Mucosa of rectum (tissue), 2 donors: ENCODE measurements at regions not wholly inside any gene's neighbourhood (a gene's known extent, or its start where the extent isn't known, plus 50 kb on each side); places are given as distances from the start of the nearest gene placed in this dataset.

Experiments
- H3K27ac ChIP-seq, 2 donors: one replicate each; pipeline ENCODE4 v1.7.0; 2013; ENCODE audit warnings: inconsistent platforms in 2 of 2, low read depth in 2 of 2, low read length in 2 of 2
- H3K27me3 ChIP-seq, 2 donors: one replicate each; pipeline ENCODE4 v1.7.0; 2013; ENCODE audit warnings: low read length in 2 of 2; ENCODE audit not compliant: control insufficient read depth in 2 of 2, insufficient read depth in 2 of 2
- H3K36me3 ChIP-seq, 2 donors: one replicate each; pipeline ENCODE4 v1.7.0; 2013; ENCODE audit warnings: low read length in 2 of 2; ENCODE audit not compliant: control insufficient read depth in 2 of 2, insufficient read depth in 2 of 2
- H3K4me1 ChIP-seq, 2 donors: one replicate each; pipeline ENCODE4 v1.7.0; 2013; ENCODE audit warnings: low read length in 2 of 2, mild to moderate bottlenecking in 1 of 2; ENCODE audit not compliant: control insufficient read depth in 2 of 2, insufficient read depth in 2 of 2
- H3K4me3 ChIP-seq, 2 donors: one replicate each; pipeline ENCODE4 v1.7.0; 2013; ENCODE audit warnings: low read length in 2 of 2
- H3K9ac ChIP-seq, 2 donors: one replicate each; pipeline ENCODE4 v1.7.0; 2013; ENCODE audit warnings: low read length in 2 of 2, low read depth in 1 of 2, mild to moderate bottlenecking in 1 of 2
- H3K9me3 ChIP-seq, 2 donors: one replicate each; pipeline ENCODE4 v1.7.0; 2013; ENCODE audit warnings: low read length in 2 of 2; ENCODE audit not compliant: control insufficient read depth in 2 of 2
- donor health status: healthy.
- donor health status: Normal muscosa, but diverticular disease.

DNA sequence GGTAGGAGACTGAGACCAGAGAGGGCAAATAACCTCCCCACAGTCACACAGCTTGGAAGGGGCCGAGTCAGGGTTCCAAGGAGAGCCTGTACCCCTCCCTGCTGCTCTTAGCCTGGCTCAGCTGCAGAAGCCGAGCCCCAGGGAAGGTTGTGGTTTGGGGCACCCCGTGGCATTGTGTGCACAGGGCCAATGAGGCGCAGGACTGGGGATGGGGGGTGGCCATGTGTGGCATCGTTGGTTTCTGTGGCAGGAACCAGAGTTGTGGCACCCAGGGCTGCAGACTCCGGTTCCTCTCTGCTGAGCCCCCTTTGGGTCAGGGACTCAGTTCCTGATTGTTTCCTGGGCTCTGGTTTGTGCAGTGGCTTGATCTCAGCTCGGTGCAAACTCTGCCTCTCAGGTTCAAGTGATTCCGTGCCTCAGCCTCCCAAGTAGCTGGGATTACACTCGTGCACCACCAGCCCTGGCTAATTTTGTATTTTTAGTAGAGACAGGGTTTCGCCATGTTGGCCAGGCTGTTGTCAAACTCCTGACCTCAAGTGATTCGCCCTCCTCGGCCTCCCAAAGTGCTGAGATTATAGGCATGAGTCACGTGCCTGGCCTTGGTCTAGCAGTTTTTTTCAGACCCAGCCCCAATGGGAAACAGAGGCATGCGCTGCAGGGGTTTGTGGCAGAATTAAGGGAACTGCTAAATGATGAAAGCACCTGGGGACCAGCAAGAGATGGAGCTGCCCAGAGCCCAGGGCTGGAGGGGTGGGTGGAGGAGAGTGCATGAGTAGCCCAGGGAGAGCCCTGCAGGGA lies 221.0 kb upstream of the SULF2 start:
- H3K27me3 ChIP-seq: no peaks in the 10 kb centered on the region
- H3K9me3 ChIP-seq: peaks cover 0 to 3% of the 10 kb centered on the region in 2 donors
- H3K36me3 ChIP-seq: no peaks in the 10 kb centered on the region
- no peak overlapping the region for H3K27ac ChIP-seq
- H3K4me3 ChIP-seq: no peak overlapping the region
- no peak overlapping the region for H3K9ac ChIP-seq
- H3K4me1 ChIP-seq: no peaks in the 10 kb centered on the region

DNA sequence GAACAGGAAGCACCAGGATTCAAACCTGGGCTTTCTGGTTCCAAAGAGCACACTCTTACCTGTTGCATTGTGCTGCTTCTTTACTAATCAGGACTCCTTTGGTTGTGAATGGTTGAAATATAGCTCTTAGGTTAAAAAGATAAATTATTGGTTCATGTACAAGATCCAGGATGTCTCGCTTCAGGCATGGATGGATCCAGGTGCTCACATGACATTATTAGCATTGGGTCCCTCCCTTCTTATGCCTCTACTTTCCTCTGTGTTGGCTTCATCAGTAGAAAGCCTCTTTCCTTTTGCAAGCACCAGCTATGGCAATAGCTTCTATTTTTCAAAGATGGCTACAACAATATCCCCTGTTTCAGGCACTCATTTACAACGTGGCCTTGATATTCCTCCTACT lies 217.7 kb upstream of the SULF2 start:
- Histone ChIP-seq H3K4me1 (no peaks in the 10 kb centered on the region), H3K9me3 (peaks cover 0 to 3% of the 10 kb centered on the region in 2 donors), H3K9ac (no peak overlapping the region), H3K27ac (no peak overlapping the region), H3K36me3 (no peaks in the 10 kb centered on the region), H3K27me3 (no peaks in the 10 kb centered on the region), H3K4me3 (no peak overlapping the region)

DNA sequence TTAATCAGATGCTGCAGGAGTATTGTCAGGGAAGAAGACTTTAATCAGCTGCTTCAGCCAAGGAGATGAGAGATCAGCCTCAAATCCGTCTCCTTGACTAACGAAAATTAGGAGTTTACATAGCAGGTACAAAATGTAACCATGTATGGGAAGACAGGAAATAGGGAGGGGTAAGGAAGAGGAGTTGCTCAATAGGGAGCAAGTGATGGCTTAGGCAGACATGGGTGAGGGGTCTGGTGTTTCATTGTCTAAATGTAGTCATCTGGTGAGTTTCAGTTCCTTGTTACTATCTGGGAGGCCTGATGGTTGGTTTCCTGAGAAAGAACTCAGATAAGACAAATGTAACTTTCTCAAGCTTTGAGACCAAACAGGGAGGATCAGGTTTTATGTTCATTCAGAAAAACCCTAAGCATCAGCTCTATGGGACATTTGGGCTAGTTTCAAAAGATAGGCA lies 217.3 kb upstream of the SULF2 start:
- Histone ChIP-seq H3K27me3 (no peaks in the 10 kb centered on the region), H3K27ac (no peak overlapping the region), H3K36me3 (no peaks in the 10 kb centered on the region), H3K4me1 (no peaks in the 10 kb centered on the region), H3K9ac (no peak overlapping the region), H3K4me3 (no peak overlapping the region), H3K9me3 (peaks cover 0 to 3% of the 10 kb centered on the region in 2 donors)

DNA sequence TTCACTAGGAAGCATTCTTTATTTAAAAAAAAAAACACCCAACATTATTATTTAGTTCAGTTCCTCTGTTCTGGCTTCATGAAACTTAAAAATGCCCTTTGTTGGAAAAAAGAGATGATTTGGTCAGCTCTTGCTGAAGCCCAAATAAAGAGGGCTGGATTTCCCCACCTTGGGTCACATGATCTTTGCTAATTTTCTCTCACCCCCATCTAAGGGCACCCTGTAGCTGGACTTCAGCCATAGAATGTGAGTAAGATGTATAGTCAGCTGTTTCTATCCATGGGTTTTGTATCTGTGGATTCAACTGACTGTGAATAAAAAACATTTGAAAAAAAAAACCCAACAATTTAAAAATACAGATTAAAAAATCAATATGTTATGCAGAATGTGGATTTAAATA lies 213.9 kb upstream of the SULF2 start:
- no peak overlapping the region for H3K9ac ChIP-seq
- H3K4me3 ChIP-seq: no peak overlapping the region
- H3K9me3 ChIP-seq: peaks cover 0 to 3% of the 10 kb centered on the region in 2 donors
- H3K27ac ChIP-seq: no peak overlapping the region
- no peaks in the 10 kb centered on the region for H3K4me1 ChIP-seq
- H3K27me3 ChIP-seq: no peaks in the 10 kb centered on the region
- no peaks in the 10 kb centered on the region for H3K36me3 ChIP-seq

DNA sequence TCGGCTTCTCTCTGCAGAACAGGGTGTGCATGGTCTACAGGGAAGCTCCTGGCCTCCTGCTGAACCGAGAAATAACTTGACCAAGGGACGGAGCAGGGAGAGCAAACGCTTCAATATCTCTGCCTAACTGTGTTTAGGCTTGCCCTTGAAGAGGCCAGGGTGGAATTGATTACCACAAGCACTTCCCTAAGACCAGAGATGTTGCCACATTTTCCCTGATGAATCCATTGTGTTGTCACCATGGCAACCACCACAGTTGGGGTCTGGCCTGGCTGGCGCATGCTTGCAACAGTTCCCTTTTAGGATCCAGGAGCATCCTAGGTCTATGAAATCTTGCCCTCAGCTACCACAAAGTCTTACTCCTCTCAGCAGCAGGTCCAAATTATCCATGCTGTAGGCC lies 213.5 kb upstream of the SULF2 start:
- Histone ChIP-seq H3K27me3 (no peaks in the 10 kb centered on the region), H3K36me3 (no peaks in the 10 kb centered on the region), H3K9ac (no peak overlapping the region), H3K4me3 (no peak overlapping the region), H3K4me1 (no peaks in the 10 kb centered on the region), H3K9me3 (peaks cover 0 to 3% of the 10 kb centered on the region in 2 donors), H3K27ac (no peak overlapping the region)

DNA sequence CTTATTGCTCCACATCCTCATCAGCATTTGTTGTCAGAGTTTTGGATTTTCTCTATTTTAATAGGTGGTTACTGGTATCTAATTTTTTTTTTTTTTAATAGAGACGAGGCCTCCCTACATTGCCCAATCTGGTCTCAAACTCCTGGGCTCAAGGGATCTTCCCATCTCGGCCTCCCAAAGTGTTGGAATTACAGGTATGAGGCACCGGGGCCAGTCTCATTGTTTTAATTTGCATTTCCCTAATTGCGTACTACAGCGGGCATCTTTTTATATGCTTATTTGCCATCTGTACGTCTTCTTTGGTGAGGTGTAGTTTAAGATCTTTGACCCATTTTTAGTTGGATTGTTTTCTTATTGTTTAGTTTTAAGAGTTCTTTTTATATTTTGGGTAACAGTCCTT lies 210.4 kb upstream of the SULF2 start:
- Histone ChIP-seq H3K27ac (no peak overlapping the region), H3K4me3 (no peak overlapping the region), H3K9me3 (no peaks in the 10 kb centered on the region), H3K36me3 (no peaks in the 10 kb centered on the region), H3K27me3 (no peaks in the 10 kb centered on the region), H3K4me1 (peaks cover 0 to under 1% of the 10 kb centered on the region in 2 donors), H3K9ac (no peak overlapping the region)

DNA sequence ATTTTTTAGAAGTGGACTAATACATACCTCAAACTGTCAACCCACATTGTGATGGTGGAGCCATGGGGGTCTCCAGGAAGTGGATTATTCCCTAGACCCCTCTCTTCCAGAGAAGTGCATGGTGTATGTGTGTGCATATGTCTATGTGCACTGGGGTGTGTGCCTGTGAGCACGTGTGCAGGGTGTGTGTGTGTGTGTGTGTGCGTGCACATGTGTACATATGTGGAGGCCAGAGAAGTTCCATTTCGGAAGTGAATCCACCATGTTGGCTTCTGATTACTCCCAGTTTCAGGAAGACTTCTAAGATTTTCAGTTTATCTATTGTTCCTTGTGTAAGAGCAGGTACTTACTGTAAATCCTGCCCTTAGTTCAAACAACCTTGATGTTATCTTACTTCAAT lies 208.5 kb upstream of the SULF2 start:
- Histone ChIP-seq H3K4me1 (peaks cover 9 to 14% of the 10 kb centered on the region in 2 donors), H3K27me3 (no peaks in the 10 kb centered on the region), H3K4me3 (no peak overlapping the region), H3K36me3 (no peaks in the 10 kb centered on the region), H3K9me3 (no peaks in the 10 kb centered on the region), H3K27ac (no peak overlapping the region), H3K9ac (no peak overlapping the region)

DNA sequence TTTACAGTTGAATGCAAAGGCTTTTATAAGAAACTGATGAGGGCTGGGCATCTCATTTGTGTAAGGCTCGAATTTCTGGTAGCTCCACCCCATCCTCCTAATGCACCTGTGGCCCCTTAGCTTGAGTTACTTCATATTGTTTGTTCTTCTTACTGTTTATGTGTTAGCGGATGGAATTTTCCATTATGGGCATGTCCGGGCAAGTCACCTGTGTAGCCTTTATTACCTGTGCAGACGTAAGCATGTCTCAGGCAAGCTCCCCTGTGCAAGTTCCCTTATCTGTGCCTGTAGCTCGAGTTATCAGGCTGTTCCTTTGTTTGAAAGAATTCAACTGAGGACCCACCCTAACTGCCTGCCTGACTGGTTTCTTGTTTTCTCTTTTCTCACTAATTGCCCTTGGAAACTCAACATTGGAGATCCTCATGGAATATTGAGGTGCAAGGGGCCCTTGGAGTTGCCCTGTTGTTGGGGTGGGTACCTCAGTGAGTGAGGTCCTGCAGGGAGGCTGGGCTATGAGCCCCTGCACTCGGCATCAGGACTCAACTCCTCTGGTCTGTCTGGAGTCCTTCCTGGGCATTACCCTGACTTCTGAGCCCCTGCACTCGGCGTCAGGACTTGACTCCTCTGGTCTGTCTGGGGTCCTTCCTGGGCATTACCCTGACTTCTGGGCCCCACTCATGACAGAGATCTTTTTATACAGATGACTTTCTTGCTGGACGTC lies 207.9 kb upstream of the SULF2 start:
- Histone ChIP-seq H3K27ac (no peak overlapping the region), H3K36me3 (no peaks in the 10 kb centered on the region), H3K27me3 (no peaks in the 10 kb centered on the region), H3K4me3 (no peak overlapping the region), H3K9ac (no peak overlapping the region), H3K4me1 (peaks cover 9 to 14% of the 10 kb centered on the region in 2 donors), H3K9me3 (no peaks in the 10 kb centered on the region)

DNA sequence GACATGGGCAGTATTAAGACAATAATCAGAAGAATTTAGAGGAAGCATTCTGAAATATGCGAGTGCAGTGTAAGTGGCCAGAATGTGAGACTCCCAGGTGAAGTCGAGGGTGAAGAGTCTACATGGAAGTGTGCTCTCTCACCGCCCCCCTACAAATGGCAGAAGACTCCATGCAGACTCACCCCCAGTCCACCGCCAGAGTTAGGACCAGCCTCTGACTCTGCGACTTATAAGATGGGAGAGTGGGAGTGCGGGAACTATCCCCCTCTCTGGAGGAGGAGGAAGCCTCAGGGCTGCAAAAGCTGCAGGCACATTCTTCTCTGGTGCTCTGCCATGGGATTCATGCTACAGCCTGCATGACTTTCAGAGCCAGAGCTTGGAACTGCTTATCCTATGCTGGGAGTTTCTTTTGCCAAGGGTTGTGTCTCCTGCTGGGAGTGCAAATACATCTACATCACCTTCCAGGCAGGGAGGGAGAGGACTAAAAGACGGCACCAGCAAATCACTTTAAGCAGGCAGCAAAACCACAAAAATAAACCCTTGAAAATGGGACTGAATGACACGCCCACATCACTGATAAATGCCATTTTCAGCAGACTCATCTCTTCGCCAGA lies 206.7 kb upstream of the SULF2 start:
- no peaks in the 10 kb centered on the region for H3K36me3 ChIP-seq
- H3K27me3 ChIP-seq: no peaks in the 10 kb centered on the region
- H3K9me3 ChIP-seq: no peaks in the 10 kb centered on the region
- H3K27ac ChIP-seq: no peak overlapping the region
- H3K4me3 ChIP-seq: no peak overlapping the region
- no peak overlapping the region for H3K9ac ChIP-seq
- peaks cover 9 to 14% of the 10 kb centered on the region in 2 donors for H3K4me1 ChIP-seq

DNA sequence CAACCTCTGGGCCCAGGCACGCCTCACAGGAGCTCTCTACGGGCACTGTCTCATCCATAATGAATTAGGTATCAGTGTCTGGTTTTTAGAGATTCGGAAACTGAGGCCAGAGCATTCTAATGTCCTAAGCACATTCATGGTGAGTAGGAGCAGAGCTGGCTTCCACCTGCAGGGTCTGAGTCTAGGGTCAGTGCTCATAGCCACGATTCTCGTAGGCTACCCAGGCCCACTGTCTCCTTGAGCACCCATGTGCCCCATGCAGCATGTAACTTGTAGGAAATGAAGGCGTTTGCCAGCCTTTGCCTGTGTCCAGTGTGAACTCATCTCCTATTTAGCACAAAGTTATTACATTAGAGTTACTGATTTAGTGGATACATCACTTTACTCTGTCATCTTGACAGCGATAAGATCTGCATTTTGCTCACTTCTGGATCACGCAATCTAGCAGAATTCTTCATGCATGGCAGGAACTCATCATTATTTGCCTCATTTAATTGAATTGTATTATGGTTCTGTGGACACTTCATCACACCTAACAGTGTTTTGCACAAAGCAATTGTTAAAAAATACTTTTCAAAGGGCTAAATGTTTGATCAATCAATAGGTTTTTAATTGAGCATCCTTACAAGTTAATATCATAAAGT lies 205.3 kb upstream of the SULF2 start:
- Histone ChIP-seq H3K36me3 (no peaks in the 10 kb centered on the region), H3K27me3 (no peaks in the 10 kb centered on the region), H3K4me3 (no peak overlapping the region), H3K27ac (no peak overlapping the region), H3K9me3 (no peaks in the 10 kb centered on the region), H3K4me1 (peaks cover 9 to 14% of the 10 kb centered on the region in 2 donors), H3K9ac (no peak overlapping the region)
